ENCODE measurements at regions not wholly inside any gene's neighbourhood (a gene's known extent, or its start where the extent isn't known, plus 50 kb on each side); places are given as distances from the start of the nearest gene placed in this dataset.
A peak's percentile ranks its signal among the peaks of the same experiment; 100 is the strongest.

GRCh38 chr9:71594541-71594940 lies 173.8 kb downstream of the CEMIP2 start:
- in situ Hi-C loops (cut with HindIII; ENCODE audit: low sequenced_read_pairs) = no loop called here
- no peak for DNase-seq (ENCODE audit: low spot score)

- in situ Hi-C loops (cut with HindIII; ENCODE audit: low sequenced_read_pairs) = no loop called here
- DNase-seq (ENCODE audit: low spot score) = no peak
Observed at GRCh38 chr9:71592400-71592799, 175.9 kb downstream of the CEMIP2 start.

GRCh38 chr9:71590362-71590761 lies 178.0 kb downstream of the CEMIP2 start:
- DNase-seq (ENCODE audit: low spot score) = no peak
- in situ Hi-C loops (cut with HindIII; ENCODE audit: low sequenced_read_pairs) = no loop called here

GRCh38 chr9:71589612-71590011 lies 178.7 kb downstream of the CEMIP2 start:
- in situ Hi-C loops (cut with HindIII; ENCODE audit: low sequenced_read_pairs) = no loop called here
- DNase-seq (ENCODE audit: low spot score) = no peak

- in situ Hi-C loops (cut with HindIII; ENCODE audit: low sequenced_read_pairs) = no loop called here
- DNase-seq (ENCODE audit: low spot score) = no peak
Observed at GRCh38 chr9:71587576-71588362, 180.5 kb downstream of the CEMIP2 start.

- in situ Hi-C loops (cut with HindIII; ENCODE audit: low sequenced_read_pairs) = no loop called here
Observed at GRCh38 chr9:71583792-71584191, 184.5 kb downstream of the CEMIP2 start.

GRCh38 chr9:71582347-71582746 lies 186.0 kb downstream of the CEMIP2 start:
- in situ Hi-C loops (cut with HindIII; ENCODE audit: low sequenced_read_pairs) = no loop called here
- no peak for DNase-seq (ENCODE audit: low spot score)

More at GRCh38 chr9:71583792-71584191, 184.5 kb downstream of the CEMIP2 start:
- DNase-seq (ENCODE audit: low spot score) = no peak

- in situ Hi-C loops (cut with HindIII; ENCODE audit: low sequenced_read_pairs) = no loop called here
Observed at GRCh38 chr9:71581101-71581500, 187.2 kb downstream of the CEMIP2 start.

GRCh38 chr9:71571186-71571585 lies 197.1 kb downstream of the CEMIP2 start:
- DNase-seq (ENCODE audit: low spot score) = no peak
- in situ Hi-C loops (cut with HindIII; ENCODE audit: low sequenced_read_pairs) = no loop called here

More at GRCh38 chr9:71581101-71581500, 187.2 kb downstream of the CEMIP2 start:
- no peak for DNase-seq (ENCODE audit: low spot score)

- in situ Hi-C loops (cut with HindIII; ENCODE audit: low sequenced_read_pairs) = no loop called here
- no peak for DNase-seq (ENCODE audit: low spot score)
Observed at GRCh38 chr9:71567890-71568289, 200.4 kb downstream of the CEMIP2 start.

- no peak for DNase-seq (ENCODE audit: low spot score)
- in situ Hi-C loops (cut with HindIII; ENCODE audit: low sequenced_read_pairs) = no loop called here
Observed at GRCh38 chr9:71562140-71562539, 206.2 kb downstream of the CEMIP2 start.

- in situ Hi-C loops (cut with HindIII; ENCODE audit: low sequenced_read_pairs) = no loop called here
- no peak for DNase-seq (ENCODE audit: low spot score)
Observed at GRCh38 chr9:71557310-71557709, 211.0 kb downstream of the CEMIP2 start.

GRCh38 chr9:71552480-71552879 lies 215.8 kb downstream of the CEMIP2 start:
- DNase-seq (ENCODE audit: low spot score) = peak; percentile 50
- in situ Hi-C loops (cut with HindIII; ENCODE audit: low sequenced_read_pairs) = no loop called here

GRCh38 chr9:71549023-71549422 lies 219.3 kb downstream of the CEMIP2 start:
- in situ Hi-C loops (cut with HindIII; ENCODE audit: low sequenced_read_pairs) = no loop called here
- DNase-seq (ENCODE audit: low spot score) = no peak

GRCh38 chr9:71544464-71544863 lies 223.8 kb downstream of the CEMIP2 start:
- DNase-seq (ENCODE audit: low spot score) = no peak
- in situ Hi-C loops (cut with HindIII; ENCODE audit: low sequenced_read_pairs) = no loop called here

GRCh38 chr9:71541436-71541835 lies 226.9 kb downstream of the CEMIP2 start:
- DNase-seq (ENCODE audit: low spot score) = no peak
- in situ Hi-C loops (cut with HindIII; ENCODE audit: low sequenced_read_pairs) = no loop called here

- no peak for DNase-seq (ENCODE audit: low spot score)
Observed at GRCh38 chr9:71524996-71525580, 243.2 kb downstream of the CEMIP2 start.

GRCh38 chr9:71524516-71524915 lies 243.8 kb downstream of the CEMIP2 start:
- in situ Hi-C loops (cut with HindIII; ENCODE audit: low sequenced_read_pairs) = no loop called here
- DNase-seq (ENCODE audit: low spot score) = no peak

More at GRCh38 chr9:71524996-71525580, 243.2 kb downstream of the CEMIP2 start:
- in situ Hi-C loops (cut with HindIII; ENCODE audit: low sequenced_read_pairs) = no loop called here

- no peak for DNase-seq (ENCODE audit: low spot score)
- in situ Hi-C loops (cut with HindIII; ENCODE audit: low sequenced_read_pairs) = no loop called here
Observed at GRCh38 chr9:71521132-71521531, 247.2 kb downstream of the CEMIP2 start.

- in situ Hi-C loops (cut with HindIII; ENCODE audit: low sequenced_read_pairs) = no loop called here
- no peak for DNase-seq (ENCODE audit: low spot score)
Observed at GRCh38 chr9:71519098-71519696, 249.1 kb downstream of the CEMIP2 start.

All from G401 (cell line).